GM12874 (cell line): ENCODE measurements at regions not wholly inside any gene's neighbourhood (a gene's known extent, or its start where the extent isn't known, plus 50 kb on each side); places are given as distances from the start of the nearest gene placed in this dataset.

ENCODE experiments used
- TF ChIP-seq, protein P1 (sequence below): IDR thresholded peaks from 2 replicates; pipeline ENCODE4 v1.5.1; 2011; ENCODE audit warnings: low read depth, mild to moderate bottlenecking, control low read depth, low read length, moderate library complexity; ENCODE audit not compliant: insufficient read depth

DNA sequence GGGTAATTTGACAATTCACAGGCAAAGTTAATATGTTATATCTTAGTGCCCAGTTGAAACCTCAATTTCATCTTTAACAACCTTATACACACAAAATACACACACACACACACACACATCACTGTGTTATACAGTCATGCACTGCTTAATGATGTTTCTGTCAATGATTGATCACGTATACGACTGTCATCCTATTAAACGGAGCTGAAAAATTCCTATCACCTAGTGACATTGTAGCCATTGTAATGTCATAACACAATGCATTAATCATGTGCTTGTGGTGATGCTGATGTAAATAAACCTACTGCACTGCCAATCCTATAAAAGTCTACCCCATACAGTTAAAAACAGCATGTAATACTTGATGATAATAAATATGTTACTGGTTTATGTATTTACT is 64.8 kb upstream of the HLA-E start:
- TF ChIP-seq, protein P1, sequence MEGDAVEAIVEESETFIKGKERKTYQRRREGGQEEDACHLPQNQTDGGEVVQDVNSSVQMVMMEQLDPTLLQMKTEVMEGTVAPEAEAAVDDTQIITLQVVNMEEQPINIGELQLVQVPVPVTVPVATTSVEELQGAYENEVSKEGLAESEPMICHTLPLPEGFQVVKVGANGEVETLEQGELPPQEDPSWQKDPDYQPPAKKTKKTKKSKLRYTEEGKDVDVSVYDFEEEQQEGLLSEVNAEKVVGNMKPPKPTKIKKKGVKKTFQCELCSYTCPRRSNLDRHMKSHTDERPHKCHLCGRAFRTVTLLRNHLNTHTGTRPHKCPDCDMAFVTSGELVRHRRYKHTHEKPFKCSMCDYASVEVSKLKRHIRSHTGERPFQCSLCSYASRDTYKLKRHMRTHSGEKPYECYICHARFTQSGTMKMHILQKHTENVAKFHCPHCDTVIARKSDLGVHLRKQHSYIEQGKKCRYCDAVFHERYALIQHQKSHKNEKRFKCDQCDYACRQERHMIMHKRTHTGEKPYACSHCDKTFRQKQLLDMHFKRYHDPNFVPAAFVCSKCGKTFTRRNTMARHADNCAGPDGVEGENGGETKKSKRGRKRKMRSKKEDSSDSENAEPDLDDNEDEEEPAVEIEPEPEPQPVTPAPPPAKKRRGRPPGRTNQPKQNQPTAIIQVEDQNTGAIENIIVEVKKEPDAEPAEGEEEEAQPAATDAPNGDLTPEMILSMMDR: no peak
